Ovary (tissue), 7 donors: ENCODE measurements at regions not wholly inside any gene's neighbourhood (a gene's known extent, or its start where the extent isn't known, plus 50 kb on each side); places are given as distances from the start of the nearest gene placed in this dataset.

Experiments
- DNase-seq, 5 donors: peaks; one replicate each; pipeline ENCODE4 v3.0.0-alpha.2; 2019 to 2020
- H3K27ac ChIP-seq, 2 donors: fragments of 200-600 bp; one replicate each; pipeline versions ENCODE4 v1.5.1 to v1.8.0; 2019 to 2022
- H3K27me3 ChIP-seq: fragments of 200-600 bp; one replicate; pipeline ENCODE4 v1.8.0; 2022
- H3K36me3 ChIP-seq: fragments of 200-600 bp; sonication (generic); one replicate; pipeline ENCODE4 v1.5.1; 2019
- H3K4me1 ChIP-seq: one replicate; pipeline ENCODE4 v1.8.1; 2013; ENCODE audit warnings: mild to moderate bottlenecking, moderate library complexity; ENCODE audit not compliant: insufficient read depth
- H3K4me3 ChIP-seq: fragments of 200-600 bp; sonication (generic); one replicate; pipeline ENCODE4 v1.5.1; 2017
- H3K9me3 ChIP-seq, 2 donors: fragments of 200-600 bp in 1 of 2; sonication (generic) in 1 of 2; one replicate each; pipeline versions ENCODE4 v1.5.1 to v1.8.1; 2013 to 2019; ENCODE audit warnings: mild to moderate bottlenecking in 1 of 2, moderate library complexity in 1 of 2
- CTCF ChIP-seq, 3 donors: fragments of 450-650 bp in 2 of 3; fragments of 200-600 bp in 1 of 3; IDR thresholded peaks; one replicate each; pipeline versions ENCODE4 v1.5.1 to v1.8.0; 2016 to 2022; ENCODE audit warnings: antibody characterized with exemption in 3 of 3, mild to moderate bottlenecking in 1 of 3
- EP300 ChIP-seq: sonication (generic); formaldehyde crosslinking; IDR thresholded peaks from one replicate; pipeline ENCODE4 v1.6.1; 2017; ENCODE audit warnings: antibody characterized with exemption
- POLR2A ChIP-seq: fragments of 450-650 bp; IDR thresholded peaks from one replicate; pipeline ENCODE4 v1.6.1; 2017; ENCODE audit warnings: antibody characterized with exemption, mild to moderate bottlenecking, moderate library complexity
- WGBS, 3 donors: extraction: QIAGEN DNeasy Blood & Tissue Kit in 1 of 3; methylation state at CpG; one replicate each; pipeline versions ENCODE4 v1.1.5 to v1.1.7; 2013 to 2017; 5-methylcytosine and 5-hydroxymethylcytosine counted together
- intact Hi-C, 4 donors: fragments of 100-400 bp; cut with DNase I; formaldehyde crosslinking; loops; one replicate each; pipeline versions ENCODE4 v1.11.0 to v1.15.1; 2022 to 2023
- donor health status: DM: no; HTN: no; CAD: no; lungs with moderate emphysema.
- donor health status: DM: no; HTN: no; CAD: no.
- donor health status: Bipolar disorder and iron deficiency.
- donor health status: DM: no; HTN: no; CAD: no.
- donor health status: DM: yes; HTN: yes; CAD: no.

GRCh38 chr5:152288917-152289595 lies 116.0 kb downstream of the NMUR2 start:
- H3K9me3 ChIP-seq: no peaks in the 10 kb centered on the region
- DNase-seq: no peak
- no peak overlapping the region for H3K4me3 ChIP-seq
- TF ChIP-seq POLR2A (no peak), EP300 (no peak), CTCF (IDR thresholded peaks at IDR 0.05) (no peak)
- intact Hi-C loops: no loop called here
- H3K27ac ChIP-seq: no peak overlapping the region
- no peaks in the 10 kb centered on the region for H3K36me3 ChIP-seq
- H3K27me3 ChIP-seq: no peaks in the 10 kb centered on the region
- H3K4me1 ChIP-seq: peaks cover 6% of the 10 kb centered on the region
- 29 to 37% (median 30%) methylated on average over 3 of the region's 3 CpGs for WGBS, 3 donors

- no peak for TF ChIP-seq CTCF (IDR thresholded peaks at IDR 0.05)
- no peak for TF ChIP-seq EP300
- TF ChIP-seq POLR2A: no peak
- Histone ChIP-seq H3K4me3 (no peak overlapping the region), H3K36me3 (no peaks in the 10 kb centered on the region), H3K9me3 (no peaks in the 10 kb centered on the region), H3K4me1 (peaks cover 6% of the 10 kb centered on the region), H3K27me3 (no peaks in the 10 kb centered on the region), H3K27ac (no peak overlapping the region)
- intact Hi-C loops: no loop called here
- WGBS, 3 donors: 6 to 28% (median 19%) methylated on average over 6 of the region's 6 CpGs
- DNase-seq: peak in 2 of 5 donors; percentile 13 to 19
Measured at GRCh38 chr5:152288499-152288898, 116.6 kb downstream of the NMUR2 start.

GRCh38 chr5:152285764-152286163 lies 119.3 kb downstream of the NMUR2 start:
- Histone ChIP-seq H3K27ac (no peak overlapping the region), H3K9me3 (no peaks in the 10 kb centered on the region), H3K4me3 (no peak overlapping the region), H3K27me3 (no peaks in the 10 kb centered on the region), H3K4me1 (peaks cover 6% of the 10 kb centered on the region), H3K36me3 (no peaks in the 10 kb centered on the region)
- no peak for DNase-seq
- TF ChIP-seq CTCF (IDR thresholded peaks at IDR 0.05): no peak
- TF ChIP-seq EP300: no peak
- TF ChIP-seq POLR2A: no peak
- WGBS, 3 donors: 63 to 69% (median 65%) methylated on average over 3 of the region's 3 CpGs
- intact Hi-C loops: no loop called here

- no peak overlapping the region for H3K4me3 ChIP-seq
- TF ChIP-seq CTCF (IDR thresholded peaks at IDR 0.05) (no peak), POLR2A (no peak), EP300 (no peak)
- no peak overlapping the region for H3K27ac ChIP-seq
- H3K36me3 ChIP-seq: no peaks in the 10 kb centered on the region
- WGBS, 3 donors: 67 to 88% (median 80%) methylated on average over 1 of the region's 1 CpG
- no peaks in the 10 kb centered on the region for H3K4me1 ChIP-seq
- DNase-seq: no peak
- H3K27me3 ChIP-seq: no peaks in the 10 kb centered on the region
- intact Hi-C loops: no loop called here
- H3K9me3 ChIP-seq: no peaks in the 10 kb centered on the region
Measured at GRCh38 chr5:152282331-152282730, 122.7 kb downstream of the NMUR2 start.
